GM12875 (cell line): ENCODE measurements at regions not wholly inside any gene's neighbourhood (a gene's known extent, or its start where the extent isn't known, plus 50 kb on each side); places are given as distances from the start of the nearest gene placed in this dataset.

ENCODE experiments used
- H3K4me3 ChIP-seq: one replicate; pipeline ENCODE4 v1.5.1; 2011; ENCODE audit warnings: low read depth, low read length, control low read depth
- TF ChIP-seq, protein P1 (sequence below): IDR thresholded peaks from 2 replicates; pipeline ENCODE4 v1.5.1; 2011; ENCODE audit warnings: low read depth, mild to moderate bottlenecking, control low read depth, inconsistent platforms, low read length, moderate library complexity, borderline replicate concordance; ENCODE audit not compliant: insufficient read depth

DNA sequence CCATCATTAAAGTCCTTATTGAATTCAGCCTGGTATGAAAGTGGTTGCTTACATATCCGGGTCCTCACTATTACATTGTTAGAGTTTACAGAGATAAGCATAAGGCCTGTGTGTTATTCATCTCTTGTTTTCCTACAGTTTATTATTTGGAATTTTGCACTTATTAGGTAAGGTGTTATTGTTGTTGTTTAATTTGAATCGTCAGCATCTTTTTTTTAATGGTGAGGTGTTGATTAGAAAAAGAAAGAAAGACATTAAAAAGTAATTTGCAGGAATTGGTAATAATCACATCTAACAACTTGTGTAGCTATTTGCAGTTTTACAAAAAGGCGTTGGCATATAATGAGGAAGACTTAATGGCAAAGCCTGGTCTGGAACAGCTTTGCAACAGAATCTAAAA is 158.6 kb downstream of the SAMD5 start:
- TF ChIP-seq, protein P1, sequence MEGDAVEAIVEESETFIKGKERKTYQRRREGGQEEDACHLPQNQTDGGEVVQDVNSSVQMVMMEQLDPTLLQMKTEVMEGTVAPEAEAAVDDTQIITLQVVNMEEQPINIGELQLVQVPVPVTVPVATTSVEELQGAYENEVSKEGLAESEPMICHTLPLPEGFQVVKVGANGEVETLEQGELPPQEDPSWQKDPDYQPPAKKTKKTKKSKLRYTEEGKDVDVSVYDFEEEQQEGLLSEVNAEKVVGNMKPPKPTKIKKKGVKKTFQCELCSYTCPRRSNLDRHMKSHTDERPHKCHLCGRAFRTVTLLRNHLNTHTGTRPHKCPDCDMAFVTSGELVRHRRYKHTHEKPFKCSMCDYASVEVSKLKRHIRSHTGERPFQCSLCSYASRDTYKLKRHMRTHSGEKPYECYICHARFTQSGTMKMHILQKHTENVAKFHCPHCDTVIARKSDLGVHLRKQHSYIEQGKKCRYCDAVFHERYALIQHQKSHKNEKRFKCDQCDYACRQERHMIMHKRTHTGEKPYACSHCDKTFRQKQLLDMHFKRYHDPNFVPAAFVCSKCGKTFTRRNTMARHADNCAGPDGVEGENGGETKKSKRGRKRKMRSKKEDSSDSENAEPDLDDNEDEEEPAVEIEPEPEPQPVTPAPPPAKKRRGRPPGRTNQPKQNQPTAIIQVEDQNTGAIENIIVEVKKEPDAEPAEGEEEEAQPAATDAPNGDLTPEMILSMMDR: no peak
- no peak overlapping the region for H3K4me3 ChIP-seq

DNA sequence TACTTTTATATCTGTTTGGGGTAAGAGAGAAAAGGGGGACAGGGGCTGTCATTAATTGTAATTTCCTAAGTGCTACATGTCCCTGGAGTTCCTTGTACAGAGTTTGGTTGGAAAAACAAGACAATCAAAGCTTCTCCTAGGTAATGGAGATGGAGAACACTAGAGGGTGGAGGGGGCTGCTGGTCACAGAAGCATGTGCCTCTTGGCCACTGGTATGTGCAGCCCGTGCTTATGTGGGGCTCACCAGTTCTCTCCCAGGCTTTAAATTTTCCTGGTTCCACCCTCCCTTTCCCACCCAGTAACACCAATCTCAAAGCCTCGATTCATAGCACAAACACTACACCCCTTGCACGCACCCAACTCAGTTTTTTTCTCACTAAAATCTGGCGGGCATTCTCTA is 165.6 kb downstream of the SAMD5 start:
- no peak overlapping the region for H3K4me3 ChIP-seq
- TF ChIP-seq, protein P1: no peak

DNA sequence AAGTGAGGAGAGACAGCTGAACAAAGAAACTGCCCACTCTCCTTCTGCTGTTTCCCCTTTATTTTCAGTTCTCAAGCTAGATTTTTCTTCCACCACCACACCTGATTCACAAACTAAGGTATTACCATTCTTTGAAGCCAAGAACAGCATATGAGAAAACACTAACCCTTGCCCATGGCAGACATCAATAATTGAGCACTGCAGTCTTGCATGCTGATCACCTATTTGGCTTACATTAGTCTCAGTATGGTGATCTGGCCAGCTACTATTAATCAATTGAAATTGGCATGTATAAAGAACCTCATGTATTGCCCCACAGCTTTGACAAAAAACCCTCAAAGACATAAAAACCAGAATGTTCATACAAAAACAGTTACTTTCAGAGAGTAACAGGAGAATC is 166.3 kb downstream of the SAMD5 start:
- no peak overlapping the region for H3K4me3 ChIP-seq
- TF ChIP-seq, protein P1: no peak

DNA sequence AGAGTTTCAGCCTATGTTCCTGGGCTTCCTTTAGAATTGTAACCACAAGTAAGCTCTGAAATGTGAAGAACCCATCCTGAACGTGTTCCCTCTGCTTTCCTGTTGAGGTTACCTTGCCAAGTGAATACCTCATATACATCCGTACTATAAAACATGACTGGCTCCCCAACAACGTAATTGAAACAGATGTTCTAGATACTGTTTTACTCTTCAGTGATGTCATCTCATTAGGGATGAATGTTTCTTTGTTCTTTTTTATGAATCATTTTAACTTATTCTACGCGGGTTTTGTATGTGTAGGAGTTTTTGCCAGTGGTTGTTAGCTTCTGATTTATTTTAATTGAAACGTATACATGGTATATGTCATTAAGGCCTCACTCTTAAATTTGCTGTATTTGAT is 166.8 kb downstream of the SAMD5 start:
- no peak overlapping the region for H3K4me3 ChIP-seq
- TF ChIP-seq, protein P1: no peak

DNA sequence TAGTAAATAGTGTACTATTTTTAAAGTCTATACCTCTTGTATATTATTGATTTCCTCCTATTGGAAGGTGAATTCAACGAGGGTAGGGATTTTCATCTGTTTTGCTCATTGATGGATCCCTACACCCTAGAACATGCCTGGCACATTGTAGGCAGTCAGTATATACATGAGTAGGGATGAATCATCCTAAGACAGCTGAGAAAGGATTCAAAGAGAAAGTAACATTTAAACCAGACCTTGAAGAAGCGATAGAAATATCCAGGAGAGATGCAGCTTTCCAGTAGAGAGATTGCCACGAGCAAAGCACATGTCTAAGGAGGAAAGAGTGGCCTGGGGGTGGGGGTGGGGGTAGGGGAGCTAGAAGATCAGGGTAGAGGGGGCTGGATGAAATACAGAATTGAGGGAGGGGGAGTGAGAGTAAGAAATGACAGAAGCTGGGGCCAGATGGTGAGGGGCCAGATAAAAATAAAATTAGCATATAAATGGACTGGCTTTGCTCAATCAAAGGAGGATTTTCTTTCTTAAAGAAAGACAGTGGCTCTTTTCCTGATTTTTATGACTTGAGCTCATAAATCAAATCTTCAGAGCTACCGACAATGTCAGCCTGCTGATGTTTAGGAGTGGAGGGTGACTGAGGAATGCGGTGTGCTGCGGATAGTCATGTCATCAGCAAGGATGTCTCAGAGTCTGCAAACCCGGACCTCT is 168.2 kb downstream of the SAMD5 start:
- no peak overlapping the region for H3K4me3 ChIP-seq
- TF ChIP-seq, protein P1: no peak

DNA sequence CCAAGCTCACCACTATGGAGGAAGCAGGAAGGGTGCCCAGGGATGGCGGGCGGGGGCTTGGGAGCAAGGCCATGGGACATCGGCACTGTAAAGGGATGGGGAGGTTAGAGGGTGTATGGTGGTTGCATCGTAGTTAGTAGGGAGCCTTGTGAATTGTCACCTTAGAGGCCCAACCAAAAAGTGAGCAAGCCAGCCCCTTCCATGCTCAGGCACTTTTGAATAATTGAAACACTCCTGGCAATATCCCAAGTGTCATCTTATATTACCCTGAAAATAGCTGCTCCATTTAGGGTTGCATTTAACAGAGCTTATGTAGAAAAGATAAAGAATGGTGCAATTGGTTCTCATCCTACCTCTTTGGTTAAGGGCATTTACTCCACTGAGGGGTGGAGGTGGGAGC is 169.2 kb downstream of the SAMD5 start:
- no peak overlapping the region for H3K4me3 ChIP-seq
- TF ChIP-seq, protein P1: no peak

DNA sequence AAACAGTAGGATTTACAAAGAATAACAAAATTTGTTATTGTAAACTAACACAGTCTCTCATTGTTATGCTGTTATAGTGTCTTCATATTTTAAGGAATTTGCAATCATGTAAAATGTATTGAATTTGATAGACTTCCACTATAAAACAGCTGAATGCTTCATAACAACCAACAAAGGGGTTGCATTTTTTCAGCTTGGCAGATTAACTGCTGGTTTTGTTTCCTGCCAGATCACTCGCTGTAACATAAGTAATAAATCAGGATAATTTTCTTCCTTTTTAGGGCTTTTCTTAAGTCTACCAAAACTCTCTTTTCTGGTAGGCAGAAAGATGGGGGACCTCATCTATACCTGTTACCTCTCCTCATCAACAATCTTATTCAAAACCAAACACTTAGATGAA is 169.8 kb downstream of the SAMD5 start:
- TF ChIP-seq, protein P1: no peak
- no peak overlapping the region for H3K4me3 ChIP-seq
